Activated naive CD4-positive, alpha-beta T cell treated with anti-CD3 and anti-CD28 coated beads for 36 hours (primary cell): ENCODE measurements at regions not wholly inside any gene's neighbourhood (a gene's known extent, or its start where the extent isn't known, plus 50 kb on each side); places are given as distances from the start of the nearest gene placed in this dataset.
A peak's percentile ranks its signal among the peaks of the same experiment; 100 is the strongest.

Source experiments
- CTCF ChIA-PET: fragments of 350-600 bp; sonication (Branson Sonifier 250); formaldehyde crosslinking; loops from one replicate; lab custom pipeline; 2021; ENCODE audit warnings: antibody characterized with exemption; lab: Charles Lee
- DNase-seq: peaks from one replicate; pipeline ENCODE4 v3.0.0-alpha.2; 2020
- H3K27ac Mint-ChIP-seq: one replicate; pipeline ENCODE4 v1.8.0; 2021; ENCODE audit warnings: mild to moderate bottlenecking, mixed read lengths
- H3K27me3 Mint-ChIP-seq: one replicate; pipeline ENCODE4 v1.8.0; 2021; ENCODE audit warnings: low read depth, mixed read lengths
- H3K36me3 Mint-ChIP-seq: one replicate; pipeline ENCODE4 v1.8.0; 2021; ENCODE audit warnings: low read depth, mixed read lengths
- H3K4me1 Mint-ChIP-seq: one replicate; pipeline ENCODE4 v1.8.0; 2021; ENCODE audit warnings: low read depth, mixed read lengths
- H3K4me3 Mint-ChIP-seq: one replicate; pipeline ENCODE4 v1.8.0; 2021; ENCODE audit warnings: mild to moderate bottlenecking, moderate library complexity, mixed read lengths
- H3K9me3 Mint-ChIP-seq: one replicate; pipeline ENCODE4 v1.8.0; 2021; ENCODE audit warnings: mixed read lengths
- intact Hi-C: fragments of 100-400 bp; cut with micrococcal nuclease; formaldehyde crosslinking; loops from one replicate; pipeline ENCODE4 v1.15.1; 2023

DNA sequence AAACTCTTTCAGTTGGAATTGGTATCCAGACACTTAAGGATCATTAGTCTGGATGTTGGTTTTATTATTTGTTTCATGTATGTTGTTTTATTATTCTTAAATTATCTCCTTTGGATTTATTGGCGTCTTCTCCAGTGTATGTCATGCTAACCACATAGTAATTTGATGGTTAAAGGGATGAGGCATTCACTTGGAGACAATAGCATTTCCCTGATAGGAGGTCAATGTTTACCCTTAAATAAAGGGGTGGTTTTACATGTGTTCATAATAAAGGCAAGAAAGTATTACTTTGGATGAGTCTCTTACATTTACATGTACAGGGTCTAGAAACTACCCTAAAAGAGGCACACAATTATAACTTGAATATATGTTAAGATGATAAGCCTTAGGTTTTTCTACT, 51.2 kb upstream of the RNF144B start:
- no peaks in the 10 kb centered on the region for H3K9me3 Mint-ChIP-seq
- DNase-seq = no peak
- intact Hi-C loops = no loop called here
- H3K27ac Mint-ChIP-seq = no peak overlapping the region
- no peaks in the 10 kb centered on the region for H3K36me3 Mint-ChIP-seq
- no peaks in the 10 kb centered on the region for H3K27me3 Mint-ChIP-seq
- no peak overlapping the region for H3K4me3 Mint-ChIP-seq
- CTCF ChIA-PET = interaction anchor here (1.6 kb wide), 1 partner anchor 167 kb away, joined by 4 read pairs; no protein-coding TSS in a partner anchor
- no peaks in the 10 kb centered on the region for H3K4me1 Mint-ChIP-seq

DNA sequence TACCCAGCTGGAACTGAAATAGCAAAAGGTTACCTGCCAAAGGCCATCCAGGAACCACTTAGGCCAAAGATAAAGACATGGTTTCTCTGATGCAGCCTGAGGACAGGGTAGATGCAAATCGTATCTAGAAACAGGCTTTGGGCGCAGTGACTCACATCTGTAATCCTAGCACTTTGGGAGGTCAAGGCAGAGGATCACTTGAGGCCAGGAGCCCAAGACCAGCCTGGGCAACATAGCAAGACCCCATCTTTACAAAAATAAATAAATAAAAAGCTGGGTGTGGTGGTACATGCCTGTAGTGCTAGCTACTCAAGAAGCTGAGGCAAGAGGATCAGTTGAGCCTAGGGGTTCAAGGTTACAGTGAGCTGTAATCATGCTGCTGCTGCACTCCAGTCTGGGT, 52.9 kb upstream of the RNF144B start:
- no peaks in the 10 kb centered on the region for H3K27me3 Mint-ChIP-seq
- CTCF ChIA-PET = interaction anchor here (0.6 to 1.6 kb wide), 6 partner anchors 8 to 264 kb away, joined by 3 to 4 read pairs (median 3); no protein-coding TSS in a partner anchor
- no peaks in the 10 kb centered on the region for H3K36me3 Mint-ChIP-seq
- H3K27ac Mint-ChIP-seq = no peak overlapping the region
- no peaks in the 10 kb centered on the region for H3K4me1 Mint-ChIP-seq
- H3K4me3 Mint-ChIP-seq = no peak overlapping the region
- H3K9me3 Mint-ChIP-seq = no peaks in the 10 kb centered on the region
- intact Hi-C loops = no loop called here
- no peak for DNase-seq

DNA sequence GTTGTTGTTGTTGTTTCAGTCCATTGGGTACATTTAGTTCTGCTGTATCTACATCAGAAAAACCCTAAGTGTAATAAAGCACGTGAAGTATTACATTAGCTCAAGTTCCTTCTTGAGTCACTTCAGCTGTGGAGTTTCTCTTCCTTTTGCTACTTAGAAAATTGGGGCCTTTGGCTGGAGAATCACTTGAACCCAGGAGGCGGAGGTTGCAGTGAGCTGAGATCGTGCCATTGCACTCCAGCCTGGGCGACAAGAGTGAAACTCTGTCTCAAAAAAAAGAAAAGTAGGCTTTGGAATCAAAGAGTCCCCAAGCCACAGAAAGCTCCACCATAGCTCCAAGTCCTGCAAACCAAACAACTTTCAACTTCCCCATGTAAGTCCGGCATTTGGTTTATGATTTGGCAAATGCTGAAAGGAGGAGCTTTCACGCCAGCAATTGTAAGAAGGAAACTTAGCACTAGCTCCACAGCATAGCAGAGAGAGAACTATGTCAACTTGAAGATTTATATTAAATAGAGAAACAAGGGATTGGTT, 56.5 kb upstream of the RNF144B start:
- no peak overlapping the region for H3K27ac Mint-ChIP-seq
- no peak for DNase-seq
- intact Hi-C loops = no loop called here
- no peaks in the 10 kb centered on the region for H3K27me3 Mint-ChIP-seq
- H3K4me1 Mint-ChIP-seq = peaks cover 6% of the 10 kb centered on the region
- CTCF ChIA-PET = interaction anchor here (0.6 to 1.5 kb wide), 4 partner anchors 12 to 1174 kb away, joined by 3 to 6 read pairs (median 4); partner anchors contain the start of gene DEK
- no peaks in the 10 kb centered on the region for H3K9me3 Mint-ChIP-seq
- no peak overlapping the region for H3K4me3 Mint-ChIP-seq
- H3K36me3 Mint-ChIP-seq = no peaks in the 10 kb centered on the region

DNA sequence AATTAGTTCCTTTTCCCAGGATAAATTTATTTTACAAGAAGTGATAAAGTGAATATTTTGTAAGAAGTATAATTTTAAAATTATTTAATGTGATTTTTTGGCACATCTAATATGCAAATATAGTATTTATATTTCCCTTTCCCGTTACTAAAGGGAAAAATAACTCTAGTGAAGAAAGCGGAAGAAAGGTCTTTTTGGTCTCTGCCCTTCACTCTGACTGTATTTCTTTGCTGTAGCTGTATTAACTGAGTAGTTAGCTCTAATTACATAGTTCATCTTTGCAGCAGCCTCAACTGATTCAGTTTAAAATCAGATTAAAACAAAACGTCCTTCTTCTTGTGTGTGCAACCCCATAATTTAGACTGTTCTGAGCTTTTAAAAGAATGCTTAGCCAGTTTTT, 57.4 kb upstream of the RNF144B start:
- Mint-ChIP-seq H3K4me1 (peaks cover 6% of the 10 kb centered on the region), H3K4me3 (no peak overlapping the region), H3K27me3 (no peaks in the 10 kb centered on the region), H3K9me3 (no peaks in the 10 kb centered on the region), H3K27ac (no peak overlapping the region), H3K36me3 (no peaks in the 10 kb centered on the region)
- CTCF ChIA-PET = interaction anchor here (0.5 to 1.5 kb wide), 5 partner anchors 65 to 1173 kb away, joined by 3 to 6 read pairs (median 4); partner anchors contain the start of gene DEK
- no peak for DNase-seq
- intact Hi-C loops = loop anchor here (2.0 to 10.0 kb wide), 2 partner anchors 57 to 265 kb away; partner anchors contain the start of gene RNF144B

DNA sequence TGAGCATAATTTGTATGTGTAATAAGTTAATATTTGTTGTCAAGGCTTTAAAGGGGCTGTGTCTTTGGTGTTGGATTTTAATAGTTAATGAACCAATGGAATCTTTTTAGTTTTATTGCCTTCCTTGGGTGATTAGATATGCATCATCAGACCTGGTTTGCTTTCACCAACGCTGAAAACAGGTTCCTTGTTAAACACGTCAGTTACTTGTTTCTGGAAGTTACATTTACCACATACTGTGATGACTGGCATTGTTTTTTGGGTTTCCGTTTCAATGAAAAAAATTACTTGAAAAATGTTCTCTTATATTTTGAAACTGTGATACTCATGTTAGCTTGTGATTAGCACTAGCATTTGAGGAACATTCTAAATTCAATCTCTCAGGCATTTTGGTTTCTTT, 58.6 kb upstream of the RNF144B start:
- peaks cover 6% of the 10 kb centered on the region for H3K4me1 Mint-ChIP-seq
- no peak for DNase-seq
- H3K27ac Mint-ChIP-seq = no peak overlapping the region
- no peaks in the 10 kb centered on the region for H3K9me3 Mint-ChIP-seq
- no peaks in the 10 kb centered on the region for H3K27me3 Mint-ChIP-seq
- H3K36me3 Mint-ChIP-seq = no peaks in the 10 kb centered on the region
- intact Hi-C loops = loop anchor here (2.0 to 10.0 kb wide), 2 partner anchors 58 to 266 kb away; partner anchors contain the start of gene RNF144B
- no peak overlapping the region for H3K4me3 Mint-ChIP-seq
- CTCF ChIA-PET = interaction anchor here (1.3 kb wide), 1 partner anchor 176 kb away, joined by 4 read pairs; no protein-coding TSS in a partner anchor

DNA sequence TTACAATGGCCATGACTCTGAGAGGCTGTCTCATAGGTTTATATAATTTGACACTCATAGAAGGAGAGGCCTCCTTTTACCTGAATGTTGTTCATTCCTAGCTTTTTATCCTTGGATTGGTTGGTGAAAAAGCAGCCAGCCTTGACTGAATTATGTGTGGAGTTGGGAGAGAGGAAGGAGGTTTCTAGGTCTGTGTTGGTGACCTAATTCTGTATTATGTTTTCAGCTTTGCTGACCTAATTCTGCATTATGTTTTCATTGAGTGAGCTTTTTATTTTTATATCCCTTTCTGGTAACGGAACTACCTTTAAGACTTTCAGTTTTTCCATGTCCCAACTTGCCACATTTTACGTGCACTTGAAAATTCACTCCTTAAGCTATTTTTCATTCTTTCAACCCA, 59.1 kb upstream of the RNF144B start:
- no peak overlapping the region for H3K27ac Mint-ChIP-seq

DNA sequence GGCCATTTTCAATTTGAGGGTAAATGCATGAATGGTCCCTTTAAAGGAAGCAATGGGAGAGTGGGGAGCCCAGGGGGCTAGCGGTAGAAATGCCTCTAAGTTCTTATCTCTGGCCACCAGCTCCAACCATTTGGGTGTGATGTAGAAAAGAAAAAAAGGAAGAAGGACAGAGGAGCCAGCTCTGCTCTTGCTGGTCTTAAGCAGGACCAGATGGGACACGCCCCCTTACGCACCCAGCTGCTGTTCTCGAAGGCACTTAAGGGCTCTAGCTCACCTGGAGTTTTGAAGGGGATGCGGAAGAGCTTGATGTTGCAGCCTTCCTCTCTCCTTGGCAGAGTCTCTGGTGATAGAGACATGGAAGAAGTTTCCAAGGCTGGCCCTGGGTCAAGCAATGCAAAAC, 59.5 kb upstream of the RNF144B start:
- intact Hi-C loops = loop anchor here (2.0 to 10.0 kb wide), 2 partner anchors 59 to 267 kb away; partner anchors contain the start of gene RNF144B
- Mint-ChIP-seq H3K9me3 (no peaks in the 10 kb centered on the region), H3K27ac (no peak overlapping the region), H3K4me3 (no peak overlapping the region), H3K27me3 (no peaks in the 10 kb centered on the region), H3K4me1 (peaks cover 6% of the 10 kb centered on the region), H3K36me3 (no peaks in the 10 kb centered on the region)
- no peak for DNase-seq
- CTCF ChIA-PET = interaction anchor here (0.5 to 1.5 kb wide), 3 partner anchors 175 to 601 kb away, joined by 4 to 9 read pairs (median 7); no protein-coding TSS in a partner anchor

More for the DNA sequence above, 59.1 kb upstream of the RNF144B start:
- H3K4me3 Mint-ChIP-seq = no peak overlapping the region
- H3K36me3 Mint-ChIP-seq = no peaks in the 10 kb centered on the region
- intact Hi-C loops = loop anchor here (2.0 to 10.0 kb wide), 2 partner anchors 59 to 267 kb away; partner anchors contain the start of gene RNF144B
- no peak for DNase-seq
- no peaks in the 10 kb centered on the region for H3K9me3 Mint-ChIP-seq
- no peaks in the 10 kb centered on the region for H3K27me3 Mint-ChIP-seq
- H3K4me1 Mint-ChIP-seq = peaks cover 6% of the 10 kb centered on the region
- CTCF ChIA-PET = interaction anchor here (0.5 to 1.5 kb wide), 3 partner anchors 175 to 602 kb away, joined by 4 to 9 read pairs (median 7); no protein-coding TSS in a partner anchor

DNA sequence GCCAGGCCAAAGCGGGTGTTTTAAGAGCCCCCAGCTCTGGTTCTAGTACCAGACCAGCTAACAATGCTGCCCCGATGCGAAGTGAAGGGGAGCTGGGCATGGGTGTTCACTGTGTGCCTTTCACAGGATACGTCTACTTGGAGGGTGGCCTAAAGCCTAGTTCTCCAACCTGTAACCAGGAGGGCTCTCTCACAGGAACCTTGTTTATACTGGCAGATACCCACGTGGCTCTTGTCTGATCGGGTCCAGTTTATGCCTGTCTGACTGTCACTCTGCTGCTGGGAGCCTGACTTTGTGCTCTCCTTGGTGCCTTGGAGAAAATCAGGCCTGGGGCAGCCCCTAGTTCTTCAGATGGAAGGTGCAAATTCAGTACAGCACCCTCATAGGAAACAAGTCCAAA, 60.2 kb upstream of the RNF144B start:
- Mint-ChIP-seq H3K27ac (no peak overlapping the region), H3K27me3 (no peaks in the 10 kb centered on the region), H3K36me3 (no peaks in the 10 kb centered on the region), H3K4me1 (peaks cover 6% of the 10 kb centered on the region), H3K9me3 (no peaks in the 10 kb centered on the region), H3K4me3 (no peak overlapping the region)
- CTCF ChIA-PET = interaction anchor here (1.5 kb wide), 2 partner anchors 176 to 178 kb away, joined by 7 to 9 read pairs; no protein-coding TSS in a partner anchor
- DNase-seq = no peak
- intact Hi-C loops = loop anchor here (10.0 kb wide), 1 partner anchor 268 kb away; no protein-coding TSS in a partner anchor

DNA sequence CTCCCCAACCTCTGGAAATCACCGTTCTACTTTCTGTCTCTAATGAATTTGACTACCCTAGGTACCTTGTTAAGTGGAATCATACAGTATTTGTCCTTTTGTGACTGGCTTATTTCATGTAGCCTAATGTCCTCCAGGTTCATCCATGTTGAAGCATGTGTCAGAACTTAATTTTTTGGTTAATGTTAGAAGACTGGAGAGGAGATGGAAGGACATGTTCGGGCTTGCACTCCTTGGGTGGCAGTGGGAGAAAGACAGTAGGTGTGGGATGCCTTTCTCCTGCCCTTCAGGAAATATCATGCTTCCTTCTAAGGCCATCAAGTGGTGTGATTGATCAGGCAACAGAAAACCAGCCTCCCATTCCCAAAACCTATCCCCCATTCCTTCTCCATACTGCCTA, 61.1 kb upstream of the RNF144B start:
- Mint-ChIP-seq H3K4me3 (no peak overlapping the region), H3K9me3 (no peaks in the 10 kb centered on the region), H3K27me3 (no peaks in the 10 kb centered on the region), H3K36me3 (no peaks in the 10 kb centered on the region), H3K27ac (no peak overlapping the region), H3K4me1 (peaks cover 6% of the 10 kb centered on the region)
- intact Hi-C loops = loop anchor here (10.0 kb wide), 1 partner anchor 269 kb away; no protein-coding TSS in a partner anchor
- CTCF ChIA-PET = interaction anchor here (1.4 kb wide), 1 partner anchor 178 kb away, joined by 5 read pairs; no protein-coding TSS in a partner anchor
- DNase-seq = no peak

DNA sequence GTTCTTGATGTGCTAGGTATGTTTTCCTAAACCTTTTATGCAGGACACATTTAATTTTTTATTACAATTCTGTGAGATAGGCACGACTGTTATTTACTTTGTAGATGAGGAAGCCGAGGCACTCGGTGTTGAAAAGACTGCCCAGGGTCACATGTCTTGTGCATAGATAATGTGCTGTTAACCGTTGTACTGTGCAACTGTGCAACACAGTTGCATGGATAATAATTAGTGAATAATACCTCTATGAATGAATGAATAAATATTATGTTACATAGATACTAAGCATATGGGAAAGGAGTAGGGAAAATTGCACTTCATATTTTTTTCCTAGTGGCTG, 60.3 kb upstream of the DEK start:
- CTCF ChIA-PET = interaction anchor here (1.0 to 1.4 kb wide), 4 partner anchors 32 to 181 kb away, joined by 4 to 5 read pairs (median 5); no protein-coding TSS in a partner anchor
- no peak overlapping the region for H3K27ac Mint-ChIP-seq
- H3K4me3 Mint-ChIP-seq = no peak overlapping the region
- DNase-seq = no peak
- H3K9me3 Mint-ChIP-seq = no peaks in the 10 kb centered on the region
- intact Hi-C loops = loop anchor here (1.0 to 10.0 kb wide), 4 partner anchors 56 to 498 kb away; no protein-coding TSS in a partner anchor
- H3K36me3 Mint-ChIP-seq = no peaks in the 10 kb centered on the region
- H3K4me1 Mint-ChIP-seq = peaks cover 6% of the 10 kb centered on the region
- H3K27me3 Mint-ChIP-seq = no peaks in the 10 kb centered on the region

DNA sequence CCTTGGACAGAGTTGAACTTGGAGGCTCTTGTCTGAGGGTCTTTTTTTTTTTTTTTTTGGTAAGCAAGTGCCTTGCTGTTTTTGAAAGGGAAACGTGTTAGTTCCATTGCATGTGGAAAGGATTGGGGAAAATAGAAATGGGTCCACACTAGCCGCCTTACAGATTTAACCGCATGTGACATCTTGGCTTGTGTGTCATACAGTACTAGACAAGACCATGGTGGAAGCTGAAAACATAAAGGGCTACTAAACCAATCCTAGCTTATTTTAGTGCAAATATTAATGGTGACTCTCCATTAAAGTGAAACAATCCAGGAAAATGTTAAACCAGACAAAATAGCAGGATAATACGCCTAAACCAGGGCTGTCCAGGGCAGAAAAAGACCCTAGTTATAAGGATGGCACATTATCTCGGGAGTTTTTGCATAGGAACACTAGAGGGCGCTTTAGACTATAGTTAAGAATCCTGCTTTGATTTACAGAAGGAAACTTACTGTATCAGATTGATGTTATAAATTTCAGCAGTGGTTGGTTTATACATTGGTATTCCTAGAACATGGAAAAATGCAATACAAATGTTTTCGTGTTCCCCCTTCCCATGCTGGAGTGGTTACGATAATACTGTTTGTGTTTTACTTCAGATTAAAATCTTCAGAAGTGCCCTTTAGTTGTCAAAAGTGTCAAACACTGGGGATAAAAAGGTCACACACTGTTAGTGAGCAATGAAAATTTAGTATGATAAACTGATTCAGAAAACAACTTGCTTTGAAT, 59.8 kb upstream of the DEK start:
- DNase-seq = peak; percentile 12
- no peak overlapping the region for H3K27ac Mint-ChIP-seq
- H3K27me3 Mint-ChIP-seq = no peaks in the 10 kb centered on the region
- no peaks in the 10 kb centered on the region for H3K9me3 Mint-ChIP-seq
- H3K4me1 Mint-ChIP-seq = peaks cover 6% of the 10 kb centered on the region
- H3K4me3 Mint-ChIP-seq = no peak overlapping the region
- CTCF ChIA-PET = interaction anchor here (0.6 to 3.5 kb wide), 17 partner anchors 8 to 572 kb away, joined by 3 to 110 read pairs (median 4); partner anchors contain the start of gene RNF144B
- intact Hi-C loops = loop anchor here (1.0 to 10.0 kb wide), 4 partner anchors 55 to 498 kb away; no protein-coding TSS in a partner anchor
- H3K36me3 Mint-ChIP-seq = no peaks in the 10 kb centered on the region

DNA sequence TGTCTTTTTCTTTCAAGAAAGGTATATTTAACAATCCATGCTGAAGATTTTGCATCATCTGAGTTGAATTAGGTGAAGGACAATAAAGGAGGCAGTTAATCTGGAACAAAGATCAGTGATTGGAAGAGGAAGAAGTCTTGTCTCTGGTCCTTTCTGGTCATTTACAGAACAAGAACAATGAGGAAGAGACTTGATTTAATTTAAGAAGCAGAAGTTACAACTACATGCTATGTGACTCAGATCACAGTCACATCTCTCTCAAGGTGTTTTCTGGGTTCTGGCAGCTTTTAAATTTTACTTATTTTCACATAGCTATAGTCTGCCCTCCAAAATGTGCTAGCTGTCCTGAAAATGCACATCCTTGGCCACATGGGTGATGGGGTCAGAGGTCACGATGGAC, 53.5 kb upstream of the DEK start:
- no peak overlapping the region for H3K4me3 Mint-ChIP-seq
- no peaks in the 10 kb centered on the region for H3K9me3 Mint-ChIP-seq
- H3K4me1 Mint-ChIP-seq = no peaks in the 10 kb centered on the region
- H3K27me3 Mint-ChIP-seq = no peaks in the 10 kb centered on the region
- no peak overlapping the region for H3K27ac Mint-ChIP-seq
- CTCF ChIA-PET = interaction anchor here (1.0 kb wide), 1 partner anchor 184 kb away, joined by 4 read pairs; no protein-coding TSS in a partner anchor
- H3K36me3 Mint-ChIP-seq = no peaks in the 10 kb centered on the region
- DNase-seq = no peak
- intact Hi-C loops = no loop called here
